ENCODE measurements at regions not wholly inside any gene's neighbourhood (a gene's known extent, or its start where the extent isn't known, plus 50 kb on each side); places are given as distances from the start of the nearest gene placed in this dataset.
"Not testable (repeated sequence)": the region's sequence is repeated elsewhere in the genome, so short reads cannot be mapped to it uniquely, and the experiment has no call there.

DNA sequence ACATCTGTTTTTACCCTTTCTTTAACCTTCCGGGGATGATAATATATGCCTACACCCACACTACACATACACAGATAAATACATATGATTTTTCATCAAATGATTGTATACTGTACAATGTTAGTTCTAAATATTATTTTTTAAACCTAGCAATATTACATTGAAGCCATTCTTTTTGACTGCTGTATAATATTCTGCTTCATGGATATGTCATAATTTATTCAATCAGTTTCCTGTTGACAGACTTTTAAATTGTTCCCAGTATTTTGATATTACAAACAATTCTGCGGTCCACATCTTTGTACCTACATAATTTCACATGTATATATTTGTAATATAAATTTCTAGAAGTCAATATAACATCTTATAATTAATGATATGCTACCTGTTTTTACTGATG lies 59.0 kb upstream of the ITGB1 start:
- Histone ChIP-seq H3K27ac (ENCODE audit: low read length) (no peak overlapping the region), H3K4me3 (ENCODE audit: low read depth in 1 of 2, low read length in 2 of 2) (no peak overlapping the region), H3K9ac (ENCODE audit: low read depth, low read length) (no peak overlapping the region), H2AFZ (ENCODE audit: low read depth, low read length) (no peak overlapping the region), H3K79me2 (ENCODE audit: insufficient read depth, low read length) (no peaks in the 10 kb centered on the region), H3K4me1 (ENCODE audit: insufficient read depth, low read length) (no peaks in the 10 kb centered on the region), H4K20me1 (ENCODE audit: insufficient read depth, low read length) (no peaks in the 10 kb centered on the region), H3K9me3 (ENCODE audit: insufficient read depth, low read length, severe bottlenecking) (no peaks in the 10 kb centered on the region), H3K27me3 (ENCODE audit: insufficient read depth, low read length, poor library complexity) (no peaks in the 10 kb centered on the region), H3K4me2 (ENCODE audit: insufficient read depth, low read length) (no peak overlapping the region), H3K36me3 (ENCODE audit: insufficient read depth, low read length) (no peaks in the 10 kb centered on the region)
- no peak for TF ChIP-seq EZH2 (IDR thresholded peaks at IDR 0.05; ENCODE audit: borderline replicate concordance, low read depth, low read length, severe bottlenecking)
- TF ChIP-seq, protein P1, sequence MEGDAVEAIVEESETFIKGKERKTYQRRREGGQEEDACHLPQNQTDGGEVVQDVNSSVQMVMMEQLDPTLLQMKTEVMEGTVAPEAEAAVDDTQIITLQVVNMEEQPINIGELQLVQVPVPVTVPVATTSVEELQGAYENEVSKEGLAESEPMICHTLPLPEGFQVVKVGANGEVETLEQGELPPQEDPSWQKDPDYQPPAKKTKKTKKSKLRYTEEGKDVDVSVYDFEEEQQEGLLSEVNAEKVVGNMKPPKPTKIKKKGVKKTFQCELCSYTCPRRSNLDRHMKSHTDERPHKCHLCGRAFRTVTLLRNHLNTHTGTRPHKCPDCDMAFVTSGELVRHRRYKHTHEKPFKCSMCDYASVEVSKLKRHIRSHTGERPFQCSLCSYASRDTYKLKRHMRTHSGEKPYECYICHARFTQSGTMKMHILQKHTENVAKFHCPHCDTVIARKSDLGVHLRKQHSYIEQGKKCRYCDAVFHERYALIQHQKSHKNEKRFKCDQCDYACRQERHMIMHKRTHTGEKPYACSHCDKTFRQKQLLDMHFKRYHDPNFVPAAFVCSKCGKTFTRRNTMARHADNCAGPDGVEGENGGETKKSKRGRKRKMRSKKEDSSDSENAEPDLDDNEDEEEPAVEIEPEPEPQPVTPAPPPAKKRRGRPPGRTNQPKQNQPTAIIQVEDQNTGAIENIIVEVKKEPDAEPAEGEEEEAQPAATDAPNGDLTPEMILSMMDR (IDR thresholded peaks at IDR 0.05; ENCODE audit: borderline replicate concordance, extremely low read depth, low read length, poor library complexity, severe bottlenecking), result no peak
- DNase-seq (no peak), ATAC-seq (ENCODE audit: insufficient read depth, low read depth) (no peak)

DNA sequence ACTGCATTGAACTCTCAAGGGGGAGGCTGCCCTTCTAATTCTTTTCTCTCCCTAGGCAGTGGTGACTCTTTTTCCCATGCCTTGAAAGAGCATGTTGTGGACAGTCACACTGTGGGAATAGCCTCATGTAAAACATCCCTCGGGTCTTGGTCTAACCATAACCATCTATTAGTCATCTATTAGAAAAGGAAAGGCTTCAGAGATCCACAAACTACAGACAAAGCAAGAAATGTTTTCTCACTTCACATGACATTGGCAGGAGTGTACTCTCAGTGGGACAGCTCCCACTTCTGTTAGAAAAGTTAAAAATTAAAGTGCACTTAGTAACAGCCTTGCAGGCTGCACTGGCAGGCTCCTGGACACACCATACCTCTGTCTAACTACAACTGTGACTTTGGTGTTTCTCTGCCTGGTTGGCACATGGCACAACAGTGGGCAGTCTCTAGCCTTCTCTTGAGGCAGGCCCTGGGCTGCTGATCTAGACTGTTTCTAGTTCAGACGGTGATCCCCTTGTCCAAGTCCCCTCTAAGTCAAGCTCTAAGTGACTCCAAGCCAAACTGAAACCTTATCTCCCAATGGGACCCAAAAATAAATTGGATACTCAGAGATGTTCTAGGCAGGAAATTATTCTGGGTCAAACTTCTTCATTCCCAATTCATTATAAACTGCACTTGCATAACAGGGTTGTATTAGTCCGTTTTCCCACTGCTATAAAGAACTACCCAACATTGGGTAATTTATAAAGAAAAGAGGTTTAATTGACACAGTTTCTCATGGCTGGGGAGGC lies 57.9 kb upstream of the ITGB1 start:
- Histone ChIP-seq H3K4me2 (ENCODE audit: insufficient read depth, low read length) (no peak overlapping the region), H3K36me3 (ENCODE audit: insufficient read depth, low read length) (no peaks in the 10 kb centered on the region), H2AFZ (ENCODE audit: low read depth, low read length) (no peak overlapping the region), H3K27me3 (ENCODE audit: insufficient read depth, low read length, poor library complexity) (no peaks in the 10 kb centered on the region), H3K79me2 (ENCODE audit: insufficient read depth, low read length) (no peaks in the 10 kb centered on the region), H3K9me3 (ENCODE audit: insufficient read depth, low read length, severe bottlenecking) (no peaks in the 10 kb centered on the region), H3K4me3 (ENCODE audit: low read depth in 1 of 2, low read length in 2 of 2) (no peak overlapping the region), H4K20me1 (ENCODE audit: insufficient read depth, low read length) (no peaks in the 10 kb centered on the region), H3K4me1 (ENCODE audit: insufficient read depth, low read length) (no peaks in the 10 kb centered on the region), H3K27ac (ENCODE audit: low read length) (no peak overlapping the region), H3K9ac (ENCODE audit: low read depth, low read length) (no peak overlapping the region)
- TF ChIP-seq, protein P1 (IDR thresholded peaks at IDR 0.05; ENCODE audit: borderline replicate concordance, extremely low read depth, low read length, poor library complexity, severe bottlenecking), result no peak
- TF ChIP-seq EZH2 (IDR thresholded peaks at IDR 0.05; ENCODE audit: borderline replicate concordance, low read depth, low read length, severe bottlenecking), result no peak
- ATAC-seq (ENCODE audit: insufficient read depth, low read depth) (no peak), DNase-seq (no peak)

DNA sequence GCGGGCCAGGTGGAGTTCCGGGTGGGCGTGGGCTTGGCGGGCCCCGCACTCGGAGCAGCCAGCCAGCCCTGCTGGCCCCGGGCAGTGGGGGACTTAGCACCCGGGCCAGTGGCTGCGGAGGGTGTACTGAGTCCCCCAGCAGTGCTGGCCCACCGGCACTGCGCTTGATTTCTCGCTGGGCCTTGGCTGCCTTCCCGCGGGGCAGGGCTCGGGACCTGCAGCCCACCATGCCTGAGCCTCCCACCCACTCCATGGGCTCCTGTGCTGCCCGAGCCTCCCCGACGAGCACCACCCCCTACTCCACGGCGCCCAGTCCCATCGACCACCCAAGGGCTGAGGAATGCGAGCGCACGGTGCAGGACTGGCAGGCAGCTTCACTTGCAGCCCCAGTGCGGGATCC lies 55.3 kb upstream of the ITGB1 start:
- ATAC-seq (ENCODE audit: insufficient read depth, low read depth); H3K9ac ChIP-seq (ENCODE audit: low read depth, low read length); H3K36me3 ChIP-seq (ENCODE audit: insufficient read depth, low read length); DNase-seq; H3K4me3 ChIP-seq (ENCODE audit: low read depth in 1 of 2, low read length in 2 of 2); H3K79me2 ChIP-seq (ENCODE audit: insufficient read depth, low read length); H2AFZ ChIP-seq (ENCODE audit: low read depth, low read length); H3K9me3 ChIP-seq (ENCODE audit: insufficient read depth, low read length, severe bottlenecking); H3K27ac ChIP-seq (ENCODE audit: low read length); H4K20me1 ChIP-seq (ENCODE audit: insufficient read depth, low read length); H3K27me3 ChIP-seq (ENCODE audit: insufficient read depth, low read length, poor library complexity); H3K4me2 ChIP-seq (ENCODE audit: insufficient read depth, low read length): not testable (repeated sequence)
- H3K4me1 ChIP-seq (ENCODE audit: insufficient read depth, low read length), result peaks cover 13% of the 10 kb centered on the region

DNA sequence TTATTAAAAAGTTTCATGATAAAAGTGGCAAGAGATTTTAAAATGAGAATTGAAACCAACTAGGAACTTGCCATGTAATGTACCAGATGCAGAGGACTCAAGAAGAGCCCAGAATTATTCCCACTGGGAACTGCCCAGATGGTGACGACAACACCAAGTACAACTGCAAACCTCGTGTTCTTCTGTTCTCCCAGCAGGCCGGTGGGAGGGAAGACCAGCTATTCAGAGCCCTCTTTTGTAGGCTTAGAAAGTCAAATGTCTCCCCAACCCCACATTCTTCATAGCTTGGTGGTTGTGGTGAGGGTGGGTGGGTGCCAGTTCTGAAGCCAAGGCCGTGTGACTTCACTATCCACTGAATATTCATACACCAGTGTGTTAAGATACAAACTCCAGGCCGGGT lies 54.3 kb upstream of the ITGB1 start:
- Histone ChIP-seq H2AFZ (ENCODE audit: low read depth, low read length) (no peak overlapping the region), H3K9me3 (ENCODE audit: insufficient read depth, low read length, severe bottlenecking) (no peaks in the 10 kb centered on the region), H3K36me3 (ENCODE audit: insufficient read depth, low read length) (no peaks in the 10 kb centered on the region), H3K27me3 (ENCODE audit: insufficient read depth, low read length, poor library complexity) (no peaks in the 10 kb centered on the region), H4K20me1 (ENCODE audit: insufficient read depth, low read length) (no peaks in the 10 kb centered on the region), H3K9ac (ENCODE audit: low read depth, low read length) (no peak overlapping the region), H3K79me2 (ENCODE audit: insufficient read depth, low read length) (no peaks in the 10 kb centered on the region), H3K4me3 (ENCODE audit: low read depth in 1 of 2, low read length in 2 of 2) (no peak overlapping the region), H3K4me2 (ENCODE audit: insufficient read depth, low read length) (no peak overlapping the region), H3K27ac (ENCODE audit: low read length) (no peak overlapping the region), H3K4me1 (ENCODE audit: insufficient read depth, low read length) (peaks cover 15% of the 10 kb centered on the region)
- ATAC-seq (ENCODE audit: insufficient read depth, low read depth), result no peak
- TF ChIP-seq, protein P1 (IDR thresholded peaks at IDR 0.05; ENCODE audit: borderline replicate concordance, extremely low read depth, low read length, poor library complexity, severe bottlenecking), result no peak
- TF ChIP-seq EZH2 (IDR thresholded peaks at IDR 0.05; ENCODE audit: borderline replicate concordance, low read depth, low read length, severe bottlenecking), result no peak
- no peak for DNase-seq
